ENCODE measurements at regions not wholly inside any gene's neighbourhood (a gene's known extent, or its start where the extent isn't known, plus 50 kb on each side); places are given as distances from the start of the nearest gene placed in this dataset.

- no peak for TF ChIP-seq GLIS3 (CRISPR knock-in tag; IDR thresholded peaks at IDR 0.05)
- no peak for TF ChIP-seq TOX (CRISPR knock-in tag; IDR thresholded peaks at IDR 0.05; ENCODE audit: borderline replicate concordance)
- TF ChIP-seq ISL1 (CRISPR knock-in tag; IDR thresholded peaks at IDR 0.05): no peak
- TF ChIP-seq ZFP3 (CRISPR knock-in tag; IDR thresholded peaks at IDR 0.05): no peak
- no peak for TF ChIP-seq ZFP30 (CRISPR knock-in tag; IDR thresholded peaks at IDR 0.05)
- no peak for TF ChIP-seq TCF4 (CRISPR knock-in tag; IDR thresholded peaks at IDR 0.05; ENCODE audit: borderline replicate concordance)
- no peak for TF ChIP-seq PATZ1 (CRISPR knock-in tag; IDR thresholded peaks at IDR 0.05; ENCODE audit: borderline replicate concordance)
- no peak for ATAC-seq
Measured at GRCh38 chr20:6954219-6954618, 186.7 kb downstream of the BMP2 start.

GRCh38 chr20:6956056-6956455 lies 188.6 kb downstream of the BMP2 start:
- no peak for TF ChIP-seq ARNTL (CRISPR knock-in tag; IDR thresholded peaks at IDR 0.05; ENCODE audit: borderline replicate concordance, low read depth)
- no peak for TF ChIP-seq PATZ1 (CRISPR knock-in tag; IDR thresholded peaks at IDR 0.05; ENCODE audit: borderline replicate concordance)
- TF ChIP-seq ZNF70 (CRISPR knock-in tag; IDR thresholded peaks at IDR 0.05): no peak
- TF ChIP-seq ZFP3 (CRISPR knock-in tag; IDR thresholded peaks at IDR 0.05): no peak
- no peak for TF ChIP-seq TOX (CRISPR knock-in tag; IDR thresholded peaks at IDR 0.05; ENCODE audit: borderline replicate concordance)
- TF ChIP-seq ISL1 (CRISPR knock-in tag; IDR thresholded peaks at IDR 0.05): no peak
- TF ChIP-seq POU6F1 (CRISPR knock-in tag; IDR thresholded peaks at IDR 0.05; ENCODE audit: borderline replicate concordance, low read depth): no peak
- no peak for TF ChIP-seq ZFP30 (CRISPR knock-in tag; IDR thresholded peaks at IDR 0.05)
- no peak for TF ChIP-seq ZNF565 (CRISPR knock-in tag; conservative IDR thresholded peaks at IDR 0.05; ENCODE audit: low read depth)
- ATAC-seq: no peak

GRCh38 chr20:6956574-6956973 lies 189.1 kb downstream of the BMP2 start:
- no peak for ATAC-seq
- TF ChIP-seq ARNTL (CRISPR knock-in tag; IDR thresholded peaks at IDR 0.05; ENCODE audit: borderline replicate concordance, low read depth) (no peak), GLIS3 (CRISPR knock-in tag; IDR thresholded peaks at IDR 0.05) (no peak)

GRCh38 chr20:6959900-6960312 lies 192.4 kb downstream of the BMP2 start:
- ATAC-seq: no peak
- TF ChIP-seq ESRRG (CRISPR knock-in tag; IDR thresholded peaks at IDR 0.05) (no peak), OSR1 (CRISPR knock-in tag; IDR thresholded peaks at IDR 0.05) (no peak), PATZ1 (CRISPR knock-in tag; IDR thresholded peaks at IDR 0.05; ENCODE audit: borderline replicate concordance) (no peak), ZNF565 (CRISPR knock-in tag; conservative IDR thresholded peaks at IDR 0.05; ENCODE audit: low read depth) (no peak), SNAI2 (CRISPR knock-in tag; IDR thresholded peaks at IDR 0.05) (no peak), ZFP30 (CRISPR knock-in tag; IDR thresholded peaks at IDR 0.05) (no peak), ARNTL (CRISPR knock-in tag; IDR thresholded peaks at IDR 0.05; ENCODE audit: borderline replicate concordance, low read depth) (no peak), ISL1 (CRISPR knock-in tag; IDR thresholded peaks at IDR 0.05) (no peak), GLIS3 (CRISPR knock-in tag; IDR thresholded peaks at IDR 0.05) (no peak), ZNF70 (CRISPR knock-in tag; IDR thresholded peaks at IDR 0.05) (no peak), BACH2 (CRISPR knock-in tag; IDR thresholded peaks at IDR 0.05; ENCODE audit: borderline replicate concordance) (no peak), ZC3H10 (CRISPR knock-in tag; IDR thresholded peaks at IDR 0.05) (no peak), ZNF8 (CRISPR knock-in tag; IDR thresholded peaks at IDR 0.05) (no peak)

GRCh38 chr20:6966721-6967120 lies 199.2 kb downstream of the BMP2 start:
- ATAC-seq: no peak
- TF ChIP-seq TSHZ2 (CRISPR knock-in tag; IDR thresholded peaks at IDR 0.05) (no peak), ARNTL (CRISPR knock-in tag; IDR thresholded peaks at IDR 0.05; ENCODE audit: borderline replicate concordance, low read depth) (no peak), TOX (CRISPR knock-in tag; IDR thresholded peaks at IDR 0.05; ENCODE audit: borderline replicate concordance) (no peak), CSRNP3 (CRISPR knock-in tag; IDR thresholded peaks at IDR 0.05) (no peak), RARB (CRISPR knock-in tag; IDR thresholded peaks at IDR 0.05) (no peak), ZFP3 (CRISPR knock-in tag; IDR thresholded peaks at IDR 0.05) (no peak)

Measured in SK-N-SH treated with all-trans-retinoic acid at 6 μM for 48 hours (cell line).